ENCODE measurements at regions not wholly inside any gene's neighbourhood (a gene's known extent, or its start where the extent isn't known, plus 50 kb on each side); places are given as distances from the start of the nearest gene placed in this dataset.

DNA sequence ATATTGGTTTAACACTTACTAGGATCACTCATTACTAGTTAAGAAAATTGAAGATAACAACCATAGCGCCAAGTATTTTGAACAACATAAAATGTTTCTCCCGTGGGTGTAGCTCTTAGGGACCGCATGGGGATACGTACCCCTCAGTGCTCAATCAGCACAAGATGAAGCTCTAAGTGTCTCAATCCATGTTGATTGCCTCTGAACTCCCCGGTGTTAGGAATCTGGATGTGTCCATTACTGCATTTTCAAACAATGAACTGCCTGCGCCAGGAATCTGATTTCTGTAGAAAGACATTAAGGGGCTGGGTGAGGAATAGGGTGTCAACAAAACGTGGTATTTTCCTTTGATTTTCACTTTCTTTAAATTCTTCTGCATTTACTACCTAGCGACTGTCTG is 100.2 kb downstream of the LMO4 start:
- TF ChIP-seq, protein P1, sequence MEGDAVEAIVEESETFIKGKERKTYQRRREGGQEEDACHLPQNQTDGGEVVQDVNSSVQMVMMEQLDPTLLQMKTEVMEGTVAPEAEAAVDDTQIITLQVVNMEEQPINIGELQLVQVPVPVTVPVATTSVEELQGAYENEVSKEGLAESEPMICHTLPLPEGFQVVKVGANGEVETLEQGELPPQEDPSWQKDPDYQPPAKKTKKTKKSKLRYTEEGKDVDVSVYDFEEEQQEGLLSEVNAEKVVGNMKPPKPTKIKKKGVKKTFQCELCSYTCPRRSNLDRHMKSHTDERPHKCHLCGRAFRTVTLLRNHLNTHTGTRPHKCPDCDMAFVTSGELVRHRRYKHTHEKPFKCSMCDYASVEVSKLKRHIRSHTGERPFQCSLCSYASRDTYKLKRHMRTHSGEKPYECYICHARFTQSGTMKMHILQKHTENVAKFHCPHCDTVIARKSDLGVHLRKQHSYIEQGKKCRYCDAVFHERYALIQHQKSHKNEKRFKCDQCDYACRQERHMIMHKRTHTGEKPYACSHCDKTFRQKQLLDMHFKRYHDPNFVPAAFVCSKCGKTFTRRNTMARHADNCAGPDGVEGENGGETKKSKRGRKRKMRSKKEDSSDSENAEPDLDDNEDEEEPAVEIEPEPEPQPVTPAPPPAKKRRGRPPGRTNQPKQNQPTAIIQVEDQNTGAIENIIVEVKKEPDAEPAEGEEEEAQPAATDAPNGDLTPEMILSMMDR (IDR thresholded peaks at IDR 0.05; ENCODE audit: insufficient read depth, low read depth, low read length), result no peak
- TF ChIP-seq EZH2 (IDR thresholded peaks at IDR 0.05; ENCODE audit: insufficient read depth, low read length), result no peak
